Naive thymus-derived CD4-positive, alpha-beta T cell (primary cell): ENCODE measurements at regions not wholly inside any gene's neighbourhood (a gene's known extent, or its start where the extent isn't known, plus 50 kb on each side); places are given as distances from the start of the nearest gene placed in this dataset.

ENCODE experiments used
- ATAC-seq: fragments of 150-1000 bp; cut with Tn5 transposase; 2 replicates; pipeline ENCODE4 v1.10.0; 2021; ENCODE audit warnings: mild to moderate bottlenecking, moderate library complexity
- CTCF ChIA-PET: fragments of 350-600 bp; sonication (Branson Sonifier 250); formaldehyde crosslinking; loops from one replicate; lab custom pipeline; 2021; ENCODE audit warnings: antibody characterized with exemption; lab: Charles Lee
- POLR2A ChIA-PET: fragments of 350-600 bp; sonication (Branson Sonifier 250); formaldehyde crosslinking; loops from one replicate; lab custom pipeline; 2021; ENCODE audit warnings: antibody characterized with exemption, inconsistent platforms; lab: Charles Lee
- DNase-seq, 9 donors: peaks; one replicate each; pipeline versions ENCODE4 v3.0.0 to v3.0.0-alpha.2; 2020 to 2022; ENCODE audit warnings: mixed read lengths in 1 of 9
- H3K27ac ChIP-seq: one replicate; pipeline ENCODE4 v1.7.0; 2013; ENCODE audit warnings: mild to moderate bottlenecking, low read depth, low read length, moderate library complexity
- H3K27me3 ChIP-seq, 2 donors: one replicate each; pipeline ENCODE4 v1.7.0; 2013; ENCODE audit warnings: low read length in 2 of 2, mild to moderate bottlenecking in 2 of 2, moderate library complexity in 2 of 2; ENCODE audit not compliant: control insufficient read depth in 2 of 2, insufficient read depth in 2 of 2
- H3K36me3 ChIP-seq, 3 experiments: 1 replicate in 2 of 3; 2 replicates in 1 of 3; pipeline ENCODE4 v1.7.0; 2013; ENCODE audit warnings: low read length in 3 of 3, mild to moderate bottlenecking in 3 of 3, moderate library complexity in 1 of 3; ENCODE audit not compliant: insufficient read depth in 3 of 3, control insufficient read depth in 2 of 3
- H3K4me1 ChIP-seq, 2 donors: one replicate each; pipeline ENCODE4 v1.7.0; 2013; ENCODE audit warnings: low read length in 2 of 2, mild to moderate bottlenecking in 2 of 2, moderate library complexity in 1 of 2; ENCODE audit not compliant: control insufficient read depth in 2 of 2, insufficient read depth in 2 of 2
- H3K4me3 ChIP-seq: 2 replicates; pipeline ENCODE4 v1.7.0; 2013; ENCODE audit warnings: mild to moderate bottlenecking, low read length
- H3K9me3 ChIP-seq, 3 experiments: 1 replicate in 2 of 3; 2 replicates in 1 of 3; pipeline ENCODE4 v1.7.0; 2013; ENCODE audit warnings: low read length in 3 of 3; ENCODE audit not compliant: control insufficient read depth in 2 of 3
- H3K27ac Mint-ChIP-seq, 9 donors: one replicate each; pipeline ENCODE4 v1.8.0; 2020 to 2022; ENCODE audit warnings: mixed read lengths in 9 of 9, mild to moderate bottlenecking in 8 of 9, moderate library complexity in 5 of 9, inconsistent platforms in 2 of 9
- H3K27me3 Mint-ChIP-seq, 5 donors: one replicate each; pipeline ENCODE4 v1.8.0; 2021 to 2022; ENCODE audit warnings: mixed read lengths in 5 of 5, mild to moderate bottlenecking in 1 of 5
- H3K36me3 Mint-ChIP-seq, 5 donors: one replicate each; pipeline ENCODE4 v1.8.0; 2020 to 2022; ENCODE audit warnings: mixed read lengths in 5 of 5, mild to moderate bottlenecking in 3 of 5, inconsistent platforms in 1 of 5
- H3K4me1 Mint-ChIP-seq, 7 donors: one replicate each; pipeline ENCODE4 v1.8.0; 2020 to 2022; ENCODE audit warnings: mixed read lengths in 7 of 7, mild to moderate bottlenecking in 3 of 7, inconsistent platforms in 1 of 7
- H3K4me3 Mint-ChIP-seq, 10 donors: one replicate each; pipeline ENCODE4 v1.8.0; 2020 to 2022; ENCODE audit warnings: mild to moderate bottlenecking in 10 of 10, mixed read lengths in 10 of 10, moderate library complexity in 6 of 10, inconsistent platforms in 2 of 10
- H3K9me3 Mint-ChIP-seq, 11 donors: one replicate each; pipeline ENCODE4 v1.8.0; 2020 to 2022; ENCODE audit warnings: mixed read lengths in 11 of 11, mild to moderate bottlenecking in 4 of 11, inconsistent platforms in 1 of 11, moderate library complexity in 1 of 11
- intact Hi-C, 2 donors: fragments of 100-400 bp; cut with micrococcal nuclease; formaldehyde crosslinking; loops; one replicate each; pipeline ENCODE4 v1.15.1; 2023

DNA sequence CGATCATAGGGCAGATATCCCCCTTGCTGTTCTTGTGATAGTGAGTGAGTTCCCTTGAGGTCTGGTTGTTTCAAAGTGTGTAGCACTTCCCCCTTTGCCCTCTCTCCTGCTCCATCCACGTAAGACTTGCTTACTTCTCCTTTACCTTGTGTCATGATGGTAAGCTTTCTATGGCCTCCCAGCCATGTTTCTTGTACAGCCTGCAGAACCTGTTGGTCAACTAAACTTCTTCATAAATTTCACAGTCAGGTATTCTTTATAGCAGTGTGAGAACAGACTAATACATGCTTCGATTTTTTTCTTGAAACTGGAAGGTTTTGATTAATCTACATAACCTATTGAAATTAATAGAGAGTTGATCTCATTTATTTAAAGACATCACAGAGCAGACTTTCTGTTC lies 302.5 kb upstream of the PBX1 start:
- DNase-seq (no peak), ATAC-seq (no peak)
- Histone ChIP-seq H3K27ac (no peak overlapping the region), H3K27me3 (no peaks in the 10 kb centered on the region), H3K9me3 (peaks cover 0 to 9% (median 0%) of the 10 kb centered on the region in 3 experiments), H3K4me3 (no peak overlapping the region), H3K36me3 (no peaks in the 10 kb centered on the region), H3K4me1 (no peaks in the 10 kb centered on the region)
- H3K9me3 Mint-ChIP-seq = peaks cover 6 to 40% (median 19%) of the 10 kb centered on the region in 11 donors
- no peak overlapping the region for H3K27ac Mint-ChIP-seq
- no peaks in the 10 kb centered on the region for H3K4me1 Mint-ChIP-seq
- H3K36me3 Mint-ChIP-seq = peaks cover 0 to 8% (median 0%) of the 10 kb centered on the region in 5 donors
- no peak overlapping the region for H3K4me3 Mint-ChIP-seq
- ChIA-PET POLR2A (no interaction called here), CTCF (no interaction called here)
- H3K27me3 Mint-ChIP-seq = no peaks in the 10 kb centered on the region
- intact Hi-C loops = no loop called here

DNA sequence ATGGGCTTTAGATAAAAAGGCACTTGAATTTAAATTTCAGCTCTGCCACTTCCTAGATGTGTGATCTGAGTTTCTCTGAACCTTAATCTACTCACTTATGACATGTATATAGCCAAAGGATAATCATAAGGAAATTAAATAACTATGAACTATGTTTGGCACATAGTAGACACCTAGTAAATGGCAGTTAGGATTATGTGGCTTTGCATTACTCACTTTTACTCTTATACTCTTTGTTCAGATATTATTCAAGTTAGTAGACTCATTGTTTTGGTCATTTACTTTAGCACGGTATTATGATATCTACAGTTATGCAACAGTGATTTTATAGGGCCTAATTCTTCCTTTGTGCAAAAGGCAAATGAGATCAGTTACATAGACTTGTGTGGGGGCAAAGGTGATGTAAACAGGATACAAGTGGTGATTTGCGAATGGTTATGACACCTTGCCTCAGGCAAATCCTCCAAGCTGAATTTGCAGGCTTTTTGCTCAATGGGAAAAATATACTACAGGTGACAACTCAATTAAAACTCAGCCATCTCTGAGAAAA lies 297.2 kb upstream of the PBX1 start:
- POLR2A ChIA-PET = no interaction called here
- CTCF ChIA-PET = no interaction called here
- no peaks in the 10 kb centered on the region for H3K4me1 Mint-ChIP-seq
- DNase-seq (no peak), ATAC-seq (no peak)
- Histone ChIP-seq H3K27me3 (no peaks in the 10 kb centered on the region), H3K36me3 (no peaks in the 10 kb centered on the region), H3K4me1 (no peaks in the 10 kb centered on the region), H3K9me3 (no peaks in the 10 kb centered on the region), H3K4me3 (no peak overlapping the region), H3K27ac (no peak overlapping the region)
- intact Hi-C loops = no loop called here
- H3K27ac Mint-ChIP-seq = no peak overlapping the region
- H3K4me3 Mint-ChIP-seq = no peak overlapping the region
- H3K9me3 Mint-ChIP-seq = peaks cover 0 to 21% (median 9%) of the 10 kb centered on the region in 11 donors
- no peaks in the 10 kb centered on the region for H3K27me3 Mint-ChIP-seq
- H3K36me3 Mint-ChIP-seq = no peaks in the 10 kb centered on the region

DNA sequence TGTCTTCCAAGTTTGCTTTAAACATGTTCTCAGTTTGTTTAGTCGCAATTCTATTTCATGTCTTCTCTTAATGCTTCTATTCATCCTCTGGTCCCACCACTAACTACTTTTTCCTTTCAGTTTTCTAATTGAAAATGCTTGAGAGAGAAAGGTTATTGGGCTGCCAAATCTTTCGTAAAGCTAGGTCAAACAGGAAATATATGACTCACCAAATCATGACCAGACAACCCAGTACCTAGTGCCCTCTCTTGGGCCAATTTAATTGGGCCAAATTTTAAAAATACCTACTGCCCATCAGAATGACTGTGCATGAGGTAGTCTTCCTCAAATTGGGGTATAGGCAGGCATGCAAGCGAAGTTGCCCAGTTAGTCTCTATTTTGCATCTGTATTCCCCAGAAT lies 295.4 kb upstream of the PBX1 start:
- Histone ChIP-seq H3K36me3 (no peaks in the 10 kb centered on the region), H3K9me3 (no peaks in the 10 kb centered on the region), H3K27ac (no peak overlapping the region), H3K4me3 (no peak overlapping the region), H3K27me3 (no peaks in the 10 kb centered on the region), H3K4me1 (no peaks in the 10 kb centered on the region)
- Mint-ChIP-seq H3K4me3 (no peak overlapping the region), H3K4me1 (no peaks in the 10 kb centered on the region), H3K27ac (no peak overlapping the region), H3K27me3 (no peaks in the 10 kb centered on the region), H3K36me3 (no peaks in the 10 kb centered on the region), H3K9me3 (peaks cover 0 to 21% (median 5%) of the 10 kb centered on the region in 11 donors)
- intact Hi-C loops = no loop called here
- ATAC-seq = no peak
- POLR2A ChIA-PET = no interaction called here
- no peak for DNase-seq
- CTCF ChIA-PET = no interaction called here

DNA sequence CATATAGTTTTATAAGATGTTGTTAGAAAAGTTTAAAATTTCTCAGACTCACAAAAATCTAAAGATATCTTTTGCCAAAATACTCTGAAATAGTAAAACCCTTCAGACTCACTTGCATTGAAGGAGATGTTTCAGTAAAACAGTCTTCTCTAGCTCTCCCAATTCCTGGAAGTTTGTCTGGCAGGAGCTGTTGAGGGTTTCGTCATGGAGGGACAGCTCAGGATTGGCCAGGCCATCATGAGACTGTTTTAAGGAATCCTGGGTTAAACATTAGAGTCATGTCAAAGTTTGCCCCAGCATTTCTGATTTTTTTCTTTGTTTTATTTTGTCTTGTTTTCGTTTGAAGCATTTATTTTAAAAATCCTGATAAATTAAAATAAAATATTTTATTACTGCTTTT lies 293.8 kb upstream of the PBX1 start:
- intact Hi-C loops = no loop called here

DNA sequence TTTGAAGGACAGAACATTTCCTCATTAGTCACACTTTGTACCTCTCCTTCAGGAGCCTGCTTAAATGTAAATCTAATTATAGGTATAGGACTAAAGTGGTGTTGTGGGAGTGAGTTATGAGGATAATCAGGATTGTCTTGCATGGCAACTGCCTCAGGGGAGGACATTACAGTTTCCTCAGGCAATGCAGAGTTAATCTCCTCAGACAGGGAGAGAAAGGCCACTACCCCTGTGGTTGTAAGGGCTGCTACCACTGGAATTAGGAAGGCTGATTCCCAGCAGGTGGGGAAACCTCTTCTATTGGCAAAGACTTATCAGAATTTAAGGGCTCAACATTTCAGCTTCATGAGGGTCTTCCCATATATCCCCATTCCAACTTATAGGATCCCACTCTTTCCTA lies 286.8 kb upstream of the PBX1 start:
- Mint-ChIP-seq H3K36me3 (no peaks in the 10 kb centered on the region), H3K9me3 (peaks cover 1 to 39% (median 6%) of the 10 kb centered on the region in 11 donors), H3K27me3 (no peaks in the 10 kb centered on the region), H3K27ac (no peak overlapping the region), H3K4me1 (no peaks in the 10 kb centered on the region), H3K4me3 (no peak overlapping the region)
- DNase-seq (no peak), ATAC-seq (no peak)
- Histone ChIP-seq H3K36me3 (no peaks in the 10 kb centered on the region), H3K27me3 (no peaks in the 10 kb centered on the region), H3K4me3 (no peak overlapping the region), H3K27ac (no peak overlapping the region), H3K9me3 (no peaks in the 10 kb centered on the region), H3K4me1 (no peaks in the 10 kb centered on the region)
- ChIA-PET CTCF (no interaction called here), POLR2A (no interaction called here)
- intact Hi-C loops = no loop called here

More for the DNA sequence above, 293.8 kb upstream of the PBX1 start:
- ATAC-seq (no peak), DNase-seq (no peak)
- CTCF ChIA-PET = no interaction called here
- Histone ChIP-seq H3K36me3 (no peaks in the 10 kb centered on the region), H3K27ac (no peak overlapping the region), H3K9me3 (no peaks in the 10 kb centered on the region), H3K4me3 (no peak overlapping the region), H3K4me1 (no peaks in the 10 kb centered on the region), H3K27me3 (no peaks in the 10 kb centered on the region)
- no peaks in the 10 kb centered on the region for H3K36me3 Mint-ChIP-seq
- H3K9me3 Mint-ChIP-seq = peaks cover 0 to 11% (median 6%) of the 10 kb centered on the region in 11 donors
- no peak overlapping the region for H3K27ac Mint-ChIP-seq
- H3K4me3 Mint-ChIP-seq = no peak overlapping the region
- POLR2A ChIA-PET = no interaction called here
- no peaks in the 10 kb centered on the region for H3K4me1 Mint-ChIP-seq
- no peaks in the 10 kb centered on the region for H3K27me3 Mint-ChIP-seq

DNA sequence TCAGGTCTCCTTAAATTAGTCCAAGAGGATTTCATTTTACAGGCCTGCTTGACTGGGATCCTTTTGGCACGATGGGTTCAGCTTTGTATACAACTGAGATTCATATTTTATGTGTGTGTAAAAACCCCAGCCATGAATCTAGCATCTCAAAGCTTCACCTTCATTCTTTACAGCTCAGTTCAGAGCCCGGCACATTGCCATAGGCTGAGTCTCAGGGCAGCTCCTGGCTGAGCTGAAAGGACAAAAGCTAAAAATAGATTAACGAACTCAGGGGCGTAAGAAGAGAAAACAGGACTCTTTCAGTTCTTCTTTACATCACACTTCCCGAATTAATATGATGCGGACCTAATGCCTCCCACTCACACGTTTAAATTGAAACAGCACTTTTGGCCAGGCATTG lies 262.8 kb upstream of the PBX1 start:
- H3K4me3 ChIP-seq = no peak overlapping the region
- DNase-seq (no peak), ATAC-seq (no peak)
- H3K36me3 Mint-ChIP-seq = no peaks in the 10 kb centered on the region
- no peaks in the 10 kb centered on the region for H3K36me3 ChIP-seq
- H3K27ac Mint-ChIP-seq = no peak overlapping the region
- no peaks in the 10 kb centered on the region for H3K27me3 ChIP-seq
- peaks cover 3 to 34% (median 9%) of the 10 kb centered on the region in 11 donors for H3K9me3 Mint-ChIP-seq
- H3K4me1 Mint-ChIP-seq = no peaks in the 10 kb centered on the region
- no peaks in the 10 kb centered on the region for H3K9me3 ChIP-seq
- no peaks in the 10 kb centered on the region for H3K27me3 Mint-ChIP-seq
- ChIA-PET CTCF (no interaction called here), POLR2A (no interaction called here)
- intact Hi-C loops = no loop called here
- H3K4me1 ChIP-seq = no peaks in the 10 kb centered on the region
- H3K27ac ChIP-seq = no peak overlapping the region
- H3K4me3 Mint-ChIP-seq = no peak overlapping the region

DNA sequence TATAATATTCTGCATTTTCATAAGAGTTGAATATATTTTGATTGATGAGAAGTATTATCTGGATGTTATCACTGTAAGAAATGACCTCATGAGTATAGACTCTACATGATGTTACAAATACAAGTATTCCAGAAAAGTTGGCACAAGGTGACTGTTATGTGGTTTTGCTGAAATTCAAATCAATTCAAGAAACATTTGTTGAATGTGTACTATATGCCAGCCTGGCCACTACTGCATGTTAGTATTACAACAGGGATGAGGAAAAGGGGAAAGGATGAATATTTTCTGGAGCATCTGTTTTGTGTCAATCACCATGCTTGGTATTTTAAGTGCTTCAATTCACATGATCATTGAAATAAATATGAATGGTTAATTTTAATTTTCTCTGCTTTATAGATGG lies 250.9 kb upstream of the PBX1 start:
- no peak overlapping the region for H3K27ac Mint-ChIP-seq

More for the DNA sequence above, 250.9 kb upstream of the PBX1 start:
- Histone ChIP-seq H3K4me1 (no peaks in the 10 kb centered on the region), H3K27ac (no peak overlapping the region), H3K36me3 (no peaks in the 10 kb centered on the region), H3K27me3 (no peaks in the 10 kb centered on the region), H3K4me3 (no peak overlapping the region), H3K9me3 (no peaks in the 10 kb centered on the region)
- Mint-ChIP-seq H3K36me3 (no peaks in the 10 kb centered on the region), H3K4me1 (no peaks in the 10 kb centered on the region), H3K4me3 (no peak overlapping the region), H3K9me3 (peaks cover 0 to 19% (median 8%) of the 10 kb centered on the region in 11 donors), H3K27me3 (no peaks in the 10 kb centered on the region)
- ATAC-seq (no peak), DNase-seq (no peak)
- intact Hi-C loops = no loop called here
- POLR2A ChIA-PET = no interaction called here
- CTCF ChIA-PET = no interaction called here
